ENCODE measurements at regions not wholly inside any gene's neighbourhood (a gene's known extent, or its start where the extent isn't known, plus 50 kb on each side); places are given as distances from the start of the nearest gene placed in this dataset.

- no peak for DNase-seq (ENCODE audit: low read depth)
These were observed 60.1 kb upstream of the RAB4A start for GRCh38 chr1:229210844-229211243.

DNA sequence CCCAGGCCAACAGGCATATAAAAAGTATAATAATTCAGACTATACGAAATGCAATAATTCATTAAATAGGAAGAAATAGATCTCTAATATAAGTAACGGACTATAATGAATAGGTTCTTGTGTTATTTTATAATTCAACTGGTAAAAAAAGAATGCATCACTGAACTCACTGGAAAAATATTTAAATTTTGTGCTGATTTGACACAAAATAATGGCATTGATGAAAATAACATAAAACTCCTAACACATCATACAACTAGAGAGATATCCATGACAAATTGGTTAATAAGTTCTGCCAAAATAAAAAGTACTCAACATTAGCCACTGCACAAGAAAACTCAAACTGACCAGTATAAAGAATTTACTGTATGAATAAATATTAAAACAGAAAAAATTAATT is 57.1 kb upstream of the RAB4A start:
- DNase-seq (ENCODE audit: low read depth) = no peak

GRCh38 chr1:229217716-229218115 is 53.2 kb upstream of the RAB4A start:
- DNase-seq (ENCODE audit: low read depth) = no peak

DNA sequence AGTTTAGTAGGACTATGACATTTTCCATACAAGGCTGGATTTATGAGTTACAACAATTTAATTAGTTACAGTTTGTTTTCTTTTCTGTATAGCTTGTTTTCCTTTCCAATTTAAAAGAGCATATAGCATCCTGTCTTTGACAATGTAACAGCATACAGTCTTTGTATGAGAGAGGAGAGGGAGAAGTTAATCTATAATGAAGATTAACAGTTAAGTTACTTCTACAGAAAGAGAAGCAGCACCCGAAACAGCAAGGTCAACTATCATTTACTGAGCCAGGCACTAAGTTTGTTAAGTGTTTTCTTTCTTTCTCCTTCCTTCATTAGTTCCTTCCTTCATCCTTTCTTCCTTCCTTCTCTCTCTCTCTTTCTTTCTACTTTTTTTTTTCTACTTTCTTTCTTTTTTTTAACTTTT is 52.3 kb upstream of the RAB4A start:
- DNase-seq (ENCODE audit: low read depth) = no peak

- DNase-seq (ENCODE audit: low read depth) = no peak
These were observed 50.6 kb upstream of the RAB4A start for GRCh38 chr1:229220163-229220846.

DNA sequence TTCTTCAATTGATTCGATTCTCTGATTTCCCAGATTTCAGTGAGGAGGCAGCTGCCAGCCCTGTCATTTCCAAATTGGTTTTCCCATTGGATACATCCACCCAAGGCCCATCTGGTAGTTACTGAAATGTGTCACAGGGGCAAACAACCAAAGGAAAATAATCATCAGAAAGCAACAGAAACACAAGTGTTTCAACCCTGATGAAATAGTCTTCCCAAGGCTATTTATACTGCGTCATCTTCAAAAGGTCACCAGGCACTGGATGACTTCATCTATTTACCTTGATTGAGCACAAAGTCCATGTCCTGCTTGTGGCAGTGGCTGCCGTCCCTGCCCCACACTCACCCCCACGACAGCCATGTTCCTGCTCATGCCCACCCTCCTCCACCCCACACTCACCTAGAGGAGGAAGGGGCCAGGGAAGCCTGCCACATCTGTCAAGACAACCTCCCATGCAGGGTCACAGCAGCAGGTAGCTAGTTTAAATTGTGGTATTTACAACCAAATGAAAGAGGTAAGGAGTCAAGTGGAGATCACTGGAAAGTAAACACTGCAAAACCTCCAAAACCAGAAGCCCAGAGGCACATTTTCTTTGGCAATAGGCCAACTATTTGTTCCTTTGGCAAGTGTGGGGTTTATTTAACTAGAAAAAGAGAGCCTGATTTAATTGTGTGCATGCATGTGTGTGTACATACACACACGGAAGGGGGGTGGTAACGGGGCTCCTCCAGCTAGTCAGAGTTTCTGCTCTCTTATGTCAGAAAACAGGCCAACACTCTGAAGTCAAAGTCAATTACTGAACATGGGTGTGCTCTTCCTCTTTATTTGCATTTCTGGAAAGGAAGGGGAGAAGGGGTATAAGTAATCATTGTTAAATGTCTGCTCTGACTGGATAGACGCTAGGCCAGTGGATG is 49.5 kb upstream of the RAB4A start:
- DNase-seq (ENCODE audit: low read depth) = no peak
